GM12878 (cell line): ENCODE measurements at regions not wholly inside any gene's neighbourhood (a gene's known extent, or its start where the extent isn't known, plus 50 kb on each side); places are given as distances from the start of the nearest gene placed in this dataset.
"Not testable (repeated sequence)": the region's sequence is repeated elsewhere in the genome, so short reads cannot be mapped to it uniquely, and the experiment has no call there.

Experiments used
- ATAC-seq: fragments of 200-7000 bp; cut with Tn5 transposase; 3 replicates; pipeline ENCODE4 v1.9.1; 2020; ENCODE audit warnings: mild to moderate bottlenecking, moderate library complexity
- BruUV-seq: library from RNA; stranded (reverse); fragments of 400-500 nt; replicated peaks from 2 replicates; lab custom pipeline; 2021; lab: Mats Ljungman, UMichigan
- CTCF ChIA-PET: fragments of 300-600 bp; sonication (Branson Sonifier 250); formaldehyde crosslinking; extraction: SDS; loops from one replicate; lab custom pipeline; 2021; ENCODE audit warnings: inconsistent platforms; lab: Yijun Ruan, JAX
- POLR2A ChIA-PET: fragments of 350-600 bp; formaldehyde crosslinking; extraction: SDS; loops from one replicate; lab custom pipeline; 2021; ENCODE audit warnings: inconsistent platforms; lab: Charles Lee
- RAD21 ChIA-PET: fragments of 300-600 bp; sonication (Branson Sonifier 250); formaldehyde crosslinking; loops from one replicate; lab custom pipeline; 2023; ENCODE audit warnings: antibody characterized with exemption; ENCODE audit not compliant: unreplicated experiment; lab: Charles Lee
- SMC1A ChIA-PET: fragments of 300-600 bp; sonication (Branson Sonifier 250); formaldehyde crosslinking; loops from one replicate; lab custom pipeline; 2023; ENCODE audit not compliant: unreplicated experiment, uncharacterized antibody; lab: Charles Lee
- DNase-seq: peaks from one replicate; pipeline ENCODE4 v3.0.0-alpha.2; 2011; ENCODE audit warnings: low read depth, low spot score
- FAIRE-seq: peaks from 3 replicates; lab custom pipeline; 2011; peaks lifted over from hg19 to GRCh38; lab: Jason Lieb, UNC
- H2AFZ ChIP-seq: 2 replicates; pipeline ENCODE4 v1.6.0; 2011; ENCODE audit warnings: low read depth, low read length, control low read depth; ENCODE audit not compliant: control insufficient read depth
- H3K27ac ChIP-seq: 2 replicates; pipeline ENCODE4 v1.5.1; 2011; ENCODE audit warnings: control low read depth; ENCODE audit not compliant: control insufficient read depth, insufficient read depth
- H3K27me3 ChIP-seq, 2 experiments: replicated peaks in 1 of 2; 2 replicates each; pipeline versions ENCODE4 v1.6.0 to v1.6.1; 2011; ENCODE audit warnings: low read length in 1 of 2; ENCODE audit not compliant: control insufficient read depth in 2 of 2, insufficient read depth in 2 of 2
- H3K36me3 ChIP-seq, 2 experiments: 2 replicates each; pipeline ENCODE4 v1.5.1; 2011; ENCODE audit warnings: low read length in 1 of 2; ENCODE audit not compliant: control insufficient read depth in 2 of 2, insufficient read depth in 2 of 2
- H3K4me1 ChIP-seq: 2 replicates; pipeline ENCODE4 v1.6.1; 2011; ENCODE audit warnings: mild to moderate bottlenecking, low read length, moderate library complexity, mixed read lengths; ENCODE audit not compliant: control insufficient read depth, insufficient read depth
- H3K4me2 ChIP-seq: 2 replicates; pipeline ENCODE4 v1.6.0; 2011; ENCODE audit warnings: control low read depth; ENCODE audit not compliant: control insufficient read depth, insufficient read depth
- H3K4me3 ChIP-seq: fragments of 200-600 bp; sonication (generic); 2 replicates; pipeline ENCODE4 v1.5.1; 2016
- H3K79me2 ChIP-seq: 2 replicates; pipeline ENCODE4 v1.6.0; 2011; ENCODE audit warnings: low read length; ENCODE audit not compliant: control insufficient read depth, insufficient read depth
- H3K9ac ChIP-seq: 2 replicates; pipeline ENCODE4 v1.8.0; 2011; ENCODE audit warnings: low read length, control low read depth, mixed read lengths; ENCODE audit not compliant: control insufficient read depth, insufficient read depth
- H3K9me3 ChIP-seq: replicated peaks from 3 replicates; pipeline ENCODE4 v1.5.1; 2011; ENCODE audit warnings: mild to moderate bottlenecking, low read length; ENCODE audit not compliant: control insufficient read depth, insufficient read depth
- H4K20me1 ChIP-seq: 2 replicates; pipeline ENCODE4 v1.6.0; 2011; ENCODE audit not compliant: control insufficient read depth, insufficient read depth
- ATF7 ChIP-seq: fragments of 450-650 bp; IDR thresholded peaks from 2 replicates; pipeline ENCODE4 v1.6.1; 2016; ENCODE audit warnings: low read depth, mild to moderate bottlenecking
- BCL11A ChIP-seq: IDR thresholded peaks from 2 replicates; pipeline ENCODE4 v1.6.1; 2011; ENCODE audit warnings: low read depth, low read length
- CEBPB ChIP-seq, 2 experiments: fragments of 150-350 bp in 1 of 2; IDR thresholded peaks; 2 replicates each; pipeline ENCODE4 v1.6.1; 2012 to 2014; ENCODE audit warnings: low read depth in 2 of 2, low read length in 2 of 2, borderline replicate concordance in 1 of 2, inconsistent platforms in 1 of 2
- CHD2 ChIP-seq: IDR thresholded peaks from 2 replicates; pipeline ENCODE4 v1.6.1; 2011; ENCODE audit warnings: low read depth, low read length, improper control_type of control experiment, borderline replicate concordance
- HCFC1 ChIP-seq: fragments of 150-350 bp; IDR thresholded peaks from 2 replicates; pipeline ENCODE4 v1.6.1; 2014; ENCODE audit warnings: low read length
- JUNB ChIP-seq: IDR thresholded peaks from 2 replicates; pipeline ENCODE4 v1.6.1; 2016; ENCODE audit warnings: antibody characterized with exemption, mild to moderate bottlenecking
- MEF2B ChIP-seq: fragments of 450-650 bp; IDR thresholded peaks from 2 replicates; pipeline ENCODE4 v1.6.1; 2018; ENCODE audit warnings: mild to moderate bottlenecking, moderate library complexity; ENCODE audit not compliant: partially characterized antibody, poor library complexity, severe bottlenecking
- NR2F1 ChIP-seq: fragments of 450-650 bp; conservative IDR thresholded peaks from 2 replicates; pipeline ENCODE4 v1.6.1; 2017; ENCODE audit warnings: mild to moderate bottlenecking
- POU2F2 ChIP-seq: IDR thresholded peaks from 3 replicates; pipeline ENCODE4 v1.6.1; 2011; ENCODE audit warnings: low read depth, mild to moderate bottlenecking, low read length, borderline replicate concordance
- SMARCA5 ChIP-seq: fragments of 450-650 bp; IDR thresholded peaks from 2 replicates; pipeline ENCODE4 v1.6.1; 2017; ENCODE audit warnings: mild to moderate bottlenecking
- WGBS: methylation state at CpG from one replicate; pipeline ENCODE4 v1.1.6; 2016; ENCODE audit warnings: low lambda C conversion rate; ENCODE audit not compliant: insufficient replicate concordance, insufficient coverage; ENCODE audit errors: missing lambda C conversion rate; 5-methylcytosine and 5-hydroxymethylcytosine counted together
- in situ Hi-C: fragments of 300-500 bp; cut with MboI; formaldehyde crosslinking; loops from 9 replicates; pipeline ENCODE4 v1.14.3; 2018; ENCODE audit warnings: mixed read lengths
- intact Hi-C: fragments of 100-400 bp; cut with micrococcal nuclease; formaldehyde crosslinking; loops from one replicate; pipeline ENCODE4 v1.14.2; 2022; ENCODE audit not compliant: unreplicated experiment
- TF ChIP-seq, protein P1 (sequence below): fragments of 450-650 bp; IDR thresholded peaks from 2 replicates; pipeline ENCODE4 v1.6.1; 2017; ENCODE audit warnings: mild to moderate bottlenecking, moderate library complexity
- TF ChIP-seq, protein P2 (sequence below): fragments of 150-350 bp; IDR thresholded peaks from 2 replicates; pipeline ENCODE4 v1.6.1; 2014; ENCODE audit warnings: mild to moderate bottlenecking, low read depth, low read length

DNA sequence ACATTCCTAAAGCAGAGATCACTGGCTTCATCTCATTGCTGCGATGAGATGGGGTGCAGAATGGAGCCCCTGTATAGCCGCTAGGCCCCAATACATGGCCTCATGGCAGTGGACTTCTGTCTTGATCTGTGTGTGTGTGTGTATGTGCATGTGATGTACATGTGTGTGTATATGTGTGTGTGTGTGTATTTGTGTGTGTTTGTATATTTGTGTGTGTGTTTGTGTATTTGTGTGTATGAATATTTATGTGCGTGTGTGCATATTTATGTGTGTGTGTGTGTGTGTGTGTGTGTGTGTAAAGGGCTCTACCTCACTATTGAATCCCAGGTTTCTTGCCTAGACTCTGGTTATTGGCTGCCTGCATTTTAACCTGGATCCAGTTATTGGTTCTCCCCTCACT is 958.2 kb downstream of the GRID1 start (continued):
- TF ChIP-seq HCFC1 = no peak

DNA sequence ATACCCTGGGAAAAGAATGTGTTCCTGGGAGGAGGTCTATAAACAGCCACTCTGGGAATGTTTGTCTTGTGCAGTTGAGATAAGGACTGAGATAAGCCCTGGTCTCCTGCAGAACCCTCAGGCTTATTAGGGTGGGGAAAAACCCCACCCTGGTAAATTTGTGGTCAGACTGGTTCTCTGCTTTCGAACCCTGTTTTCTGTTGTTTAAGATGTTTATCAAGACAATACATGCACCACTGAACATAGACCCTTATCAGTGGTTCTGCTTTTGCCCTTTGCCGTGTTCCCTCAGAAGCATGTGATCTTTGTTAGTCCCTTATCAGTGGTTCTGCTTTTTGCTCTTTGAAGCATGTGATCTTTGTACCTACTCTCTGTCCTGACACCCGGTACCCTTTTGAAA is 956.0 kb downstream of the GRID1 start:
- BruUV-seq, DNase-seq, H4K20me1 ChIP-seq, RAD21 ChIA-PET, H3K4me3 ChIP-seq, H3K79me2 ChIP-seq, intact Hi-C loops, H2AFZ ChIP-seq, POLR2A ChIA-PET, in situ Hi-C loops, H3K9ac ChIP-seq, H3K4me2 ChIP-seq, FAIRE-seq, H3K27ac ChIP-seq, H3K36me3 ChIP-seq, H3K9me3 ChIP-seq, CTCF ChIA-PET, SMC1A ChIA-PET, H3K4me1 ChIP-seq, H3K27me3 ChIP-seq, ATAC-seq: not testable (repeated sequence)
- 2% methylated on average over 3 of the region's 3 CpGs for WGBS

DNA sequence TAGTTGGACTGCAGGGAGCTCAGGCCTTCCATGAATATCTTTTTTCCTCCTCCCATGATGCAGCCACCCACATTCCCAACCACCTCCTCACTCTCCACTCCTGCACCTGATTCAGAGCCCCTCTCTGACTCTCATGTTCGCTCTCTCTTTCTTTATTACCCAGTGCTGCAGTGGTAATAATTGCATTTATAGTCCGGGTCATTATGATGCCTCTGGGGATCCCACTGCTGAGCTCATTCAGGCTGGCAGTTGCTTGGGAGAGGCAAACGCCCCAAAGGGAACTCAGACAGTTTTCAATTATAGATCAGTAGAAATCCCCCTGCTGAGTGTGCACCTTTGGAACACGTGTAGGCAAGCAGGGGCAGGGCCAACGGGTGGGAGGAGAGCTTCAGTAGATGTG is 953.0 kb downstream of the GRID1 start:
- intact Hi-C loops (no loop called here), in situ Hi-C loops (no loop called here)
- no peaks in the 10 kb centered on the region for H3K4me1 ChIP-seq
- H3K4me2 ChIP-seq = no peak overlapping the region
- H4K20me1 ChIP-seq = no peaks in the 10 kb centered on the region
- ChIA-PET CTCF (interaction anchor here (1.5 kb wide), 1 partner anchor 43 kb away, joined by 3 read pairs; no protein-coding TSS in a partner anchor), RAD21 (no interaction called here), POLR2A (no interaction called here), SMC1A (no interaction called here)
- no peaks in the 10 kb centered on the region for H3K27me3 ChIP-seq
- no peak overlapping the region for H3K27ac ChIP-seq
- BruUV-seq = no TSS peak
- DNase-seq = no peak
- no peak overlapping the region for H3K4me3 ChIP-seq
- H2AFZ ChIP-seq = no peak overlapping the region
- no peak overlapping the region for H3K9ac ChIP-seq
- H3K79me2 ChIP-seq = no peaks in the 10 kb centered on the region
- no peak for FAIRE-seq
- H3K36me3 ChIP-seq = no peaks in the 10 kb centered on the region
- no peaks in the 10 kb centered on the region for H3K9me3 ChIP-seq
- 16% methylated on average over 5 of the region's 5 CpGs for WGBS
- ATAC-seq = no peak
- TF ChIP-seq BCL11A = no peak
- no peak for TF ChIP-seq POU2F2
- TF ChIP-seq JUNB = no peak
- TF ChIP-seq, protein P1, sequence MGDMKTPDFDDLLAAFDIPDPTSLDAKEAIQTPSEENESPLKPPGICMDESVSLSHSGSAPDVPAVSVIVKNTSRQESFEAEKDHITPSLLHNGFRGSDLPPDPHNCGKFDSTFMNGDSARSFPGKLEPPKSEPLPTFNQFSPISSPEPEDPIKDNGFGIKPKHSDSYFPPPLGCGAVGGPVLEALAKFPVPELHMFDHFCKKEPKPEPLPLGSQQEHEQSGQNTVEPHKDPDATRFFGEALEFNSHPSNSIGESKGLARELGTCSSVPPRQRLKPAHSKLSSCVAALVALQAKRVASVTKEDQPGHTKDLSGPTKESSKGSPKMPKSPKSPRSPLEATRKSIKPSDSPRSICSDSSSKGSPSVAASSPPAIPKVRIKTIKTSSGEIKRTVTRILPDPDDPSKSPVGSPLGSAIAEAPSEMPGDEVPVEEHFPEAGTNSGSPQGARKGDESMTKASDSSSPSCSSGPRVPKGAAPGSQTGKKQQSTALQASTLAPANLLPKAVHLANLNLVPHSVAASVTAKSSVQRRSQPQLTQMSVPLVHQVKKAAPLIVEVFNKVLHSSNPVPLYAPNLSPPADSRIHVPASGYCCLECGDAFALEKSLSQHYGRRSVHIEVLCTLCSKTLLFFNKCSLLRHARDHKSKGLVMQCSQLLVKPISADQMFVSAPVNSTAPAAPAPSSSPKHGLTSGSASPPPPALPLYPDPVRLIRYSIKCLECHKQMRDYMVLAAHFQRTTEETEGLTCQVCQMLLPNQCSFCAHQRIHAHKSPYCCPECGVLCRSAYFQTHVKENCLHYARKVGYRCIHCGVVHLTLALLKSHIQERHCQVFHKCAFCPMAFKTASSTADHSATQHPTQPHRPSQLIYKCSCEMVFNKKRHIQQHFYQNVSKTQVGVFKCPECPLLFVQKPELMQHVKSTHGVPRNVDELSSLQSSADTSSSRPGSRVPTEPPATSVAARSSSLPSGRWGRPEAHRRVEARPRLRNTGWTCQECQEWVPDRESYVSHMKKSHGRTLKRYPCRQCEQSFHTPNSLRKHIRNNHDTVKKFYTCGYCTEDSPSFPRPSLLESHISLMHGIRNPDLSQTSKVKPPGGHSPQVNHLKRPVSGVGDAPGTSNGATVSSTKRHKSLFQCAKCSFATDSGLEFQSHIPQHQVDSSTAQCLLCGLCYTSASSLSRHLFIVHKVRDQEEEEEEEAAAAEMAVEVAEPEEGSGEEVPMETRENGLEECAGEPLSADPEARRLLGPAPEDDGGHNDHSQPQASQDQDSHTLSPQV = no peak
- TF ChIP-seq CHD2 = no peak
- TF ChIP-seq MEF2B = no peak
- TF ChIP-seq ATF7 = no peak
- TF ChIP-seq, protein P2, sequence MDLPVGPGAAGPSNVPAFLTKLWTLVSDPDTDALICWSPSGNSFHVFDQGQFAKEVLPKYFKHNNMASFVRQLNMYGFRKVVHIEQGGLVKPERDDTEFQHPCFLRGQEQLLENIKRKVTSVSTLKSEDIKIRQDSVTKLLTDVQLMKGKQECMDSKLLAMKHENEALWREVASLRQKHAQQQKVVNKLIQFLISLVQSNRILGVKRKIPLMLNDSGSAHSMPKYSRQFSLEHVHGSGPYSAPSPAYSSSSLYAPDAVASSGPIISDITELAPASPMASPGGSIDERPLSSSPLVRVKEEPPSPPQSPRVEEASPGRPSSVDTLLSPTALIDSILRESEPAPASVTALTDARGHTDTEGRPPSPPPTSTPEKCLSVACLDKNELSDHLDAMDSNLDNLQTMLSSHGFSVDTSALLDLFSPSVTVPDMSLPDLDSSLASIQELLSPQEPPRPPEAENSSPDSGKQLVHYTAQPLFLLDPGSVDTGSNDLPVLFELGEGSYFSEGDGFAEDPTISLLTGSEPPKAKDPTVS = no peak
- no peak for TF ChIP-seq CEBPB (IDR thresholded peaks at IDR 0.05; ENCODE audit: borderline replicate concordance in 1 of 2, low read depth in 2 of 2, low read length in 2 of 2)
- TF ChIP-seq NR2F1 = no peak
- no peak for TF ChIP-seq SMARCA5
